Ovary (tissue), 3 donors: ENCODE measurements at regions not wholly inside any gene's neighbourhood (a gene's known extent, or its start where the extent isn't known, plus 50 kb on each side); places are given as distances from the start of the nearest gene placed in this dataset.

Experiments
- CTCF ChIP-seq, 3 donors: fragments of 450-650 bp in 2 of 3; fragments of 200-600 bp in 1 of 3; IDR thresholded peaks; one replicate each; pipeline versions ENCODE4 v1.5.1 to v1.8.0; 2016 to 2022; ENCODE audit warnings: antibody characterized with exemption in 3 of 3, mild to moderate bottlenecking in 1 of 3
- POLR2A ChIP-seq: fragments of 450-650 bp; IDR thresholded peaks from one replicate; pipeline ENCODE4 v1.6.1; 2017; ENCODE audit warnings: antibody characterized with exemption, mild to moderate bottlenecking, moderate library complexity
- donor health status: DM: no; HTN: no; CAD: no.

GRCh38 chr7:149561072-149561471 is 63.5 kb upstream of the ZNF746 start:
- TF ChIP-seq POLR2A (no peak), CTCF (IDR thresholded peaks at IDR 0.05) (no peak)
